CD4-positive, alpha-beta T cell treated with Interleukin-15 for 4 hours (primary cell): ENCODE measurements at regions not wholly inside any gene's neighbourhood (a gene's known extent, or its start where the extent isn't known, plus 50 kb on each side); places are given as distances from the start of the nearest gene placed in this dataset.
"Not testable (repeated sequence)": the region's sequence is repeated elsewhere in the genome, so short reads cannot be mapped to it uniquely, and the experiment has no call there.

Source experiments
- DNase-seq: peaks from one replicate; pipeline ENCODE4 v3.0.0-alpha.2; 2020; ENCODE audit warnings: low spot score

GRCh38 chr3:35849496-35849895, 210.2 kb downstream of the ARPP21 start:
- DNase-seq: no peak

GRCh38 chr3:35849963-35850362, 210.6 kb downstream of the ARPP21 start:
- no peak for DNase-seq

GRCh38 chr3:35857004-35857403, 217.7 kb downstream of the ARPP21 start:
- DNase-seq: no peak

- no peak for DNase-seq
Observed at GRCh38 chr3:35862057-35862456, 222.7 kb downstream of the ARPP21 start.

GRCh38 chr3:35864871-35865270, 225.5 kb downstream of the ARPP21 start:
- DNase-seq: no peak

- DNase-seq: no peak
Observed at GRCh38 chr3:35867791-35868190, 228.5 kb downstream of the ARPP21 start.

GRCh38 chr3:35871009-35871408, 231.7 kb downstream of the ARPP21 start:
- DNase-seq: no peak

- DNase-seq: no peak
Observed at GRCh38 chr3:35883929-35884328, 244.6 kb downstream of the ARPP21 start.

GRCh38 chr3:35894735-35895134, 255.4 kb downstream of the ARPP21 start:
- no peak for DNase-seq

GRCh38 chr3:35899245-35899644, 259.9 kb downstream of the ARPP21 start:
- DNase-seq: no peak

- no peak for DNase-seq
Observed at GRCh38 chr3:35900079-35900478, 260.8 kb downstream of the ARPP21 start.

GRCh38 chr3:35908366-35909232, 269.3 kb downstream of the ARPP21 start:
- peak; percentile 14 for DNase-seq

- DNase-seq: no peak
Observed at GRCh38 chr3:35919160-35919559, 279.8 kb downstream of the ARPP21 start.

GRCh38 chr3:35921718-35922117, 282.4 kb downstream of the ARPP21 start:
- DNase-seq: no peak

- DNase-seq: not testable (repeated sequence)
Observed at GRCh38 chr3:35924070-35924469, 284.7 kb downstream of the ARPP21 start.

GRCh38 chr3:35927441-35927840, 288.1 kb downstream of the ARPP21 start:
- no peak for DNase-seq

- no peak for DNase-seq
Observed at GRCh38 chr3:35929158-35929557, 289.8 kb downstream of the ARPP21 start.

- DNase-seq: no peak
Observed at GRCh38 chr3:35931867-35932266, 292.5 kb downstream of the ARPP21 start.

GRCh38 chr3:35932995-35933394, 293.7 kb downstream of the ARPP21 start:
- no peak for DNase-seq

- DNase-seq: no peak
Observed at GRCh38 chr3:35936571-35936970, 297.2 kb downstream of the ARPP21 start.

GRCh38 chr3:35944926-35945710, 305.8 kb downstream of the ARPP21 start:
- DNase-seq: no peak

- DNase-seq: no peak
Observed at GRCh38 chr3:35946121-35946853, 307.0 kb downstream of the ARPP21 start.
